ENCODE measurements at regions not wholly inside any gene's neighbourhood (a gene's known extent, or its start where the extent isn't known, plus 50 kb on each side); places are given as distances from the start of the nearest gene placed in this dataset.

GRCh38 chr14:47874350-47874749 is 198.9 kb upstream of the MDGA2 start:
- Mint-ChIP-seq H3K4me3 (ENCODE audit: unreplicated experiment) (no peak overlapping the region), H3K36me3 (ENCODE audit: unreplicated experiment) (no peaks in the 10 kb centered on the region), H3K27ac (ENCODE audit: unreplicated experiment) (no peak overlapping the region), H3K9me3 (ENCODE audit: unreplicated experiment) (no peaks in the 10 kb centered on the region), H3K4me1 (ENCODE audit: low read depth, unreplicated experiment) (no peaks in the 10 kb centered on the region), H3K27me3 (ENCODE audit: unreplicated experiment) (no peaks in the 10 kb centered on the region)
- TF ChIP-seq, protein P1, sequence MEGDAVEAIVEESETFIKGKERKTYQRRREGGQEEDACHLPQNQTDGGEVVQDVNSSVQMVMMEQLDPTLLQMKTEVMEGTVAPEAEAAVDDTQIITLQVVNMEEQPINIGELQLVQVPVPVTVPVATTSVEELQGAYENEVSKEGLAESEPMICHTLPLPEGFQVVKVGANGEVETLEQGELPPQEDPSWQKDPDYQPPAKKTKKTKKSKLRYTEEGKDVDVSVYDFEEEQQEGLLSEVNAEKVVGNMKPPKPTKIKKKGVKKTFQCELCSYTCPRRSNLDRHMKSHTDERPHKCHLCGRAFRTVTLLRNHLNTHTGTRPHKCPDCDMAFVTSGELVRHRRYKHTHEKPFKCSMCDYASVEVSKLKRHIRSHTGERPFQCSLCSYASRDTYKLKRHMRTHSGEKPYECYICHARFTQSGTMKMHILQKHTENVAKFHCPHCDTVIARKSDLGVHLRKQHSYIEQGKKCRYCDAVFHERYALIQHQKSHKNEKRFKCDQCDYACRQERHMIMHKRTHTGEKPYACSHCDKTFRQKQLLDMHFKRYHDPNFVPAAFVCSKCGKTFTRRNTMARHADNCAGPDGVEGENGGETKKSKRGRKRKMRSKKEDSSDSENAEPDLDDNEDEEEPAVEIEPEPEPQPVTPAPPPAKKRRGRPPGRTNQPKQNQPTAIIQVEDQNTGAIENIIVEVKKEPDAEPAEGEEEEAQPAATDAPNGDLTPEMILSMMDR (IDR thresholded peaks at IDR 0.05; ENCODE audit: partially characterized antibody, unreplicated experiment): no peak
- DNase-seq: no peak

GRCh38 chr14:47872588-47872987 is 197.2 kb upstream of the MDGA2 start:
- H3K9me3 Mint-ChIP-seq (ENCODE audit: unreplicated experiment): no peaks in the 10 kb centered on the region
- no peak overlapping the region for H3K4me3 Mint-ChIP-seq (ENCODE audit: unreplicated experiment)
- no peaks in the 10 kb centered on the region for H3K4me1 Mint-ChIP-seq (ENCODE audit: low read depth, unreplicated experiment)
- no peaks in the 10 kb centered on the region for H3K27me3 Mint-ChIP-seq (ENCODE audit: unreplicated experiment)
- no peak for DNase-seq
- H3K36me3 Mint-ChIP-seq (ENCODE audit: unreplicated experiment): no peaks in the 10 kb centered on the region
- no peak overlapping the region for H3K27ac Mint-ChIP-seq (ENCODE audit: unreplicated experiment)
- TF ChIP-seq, protein P1 (IDR thresholded peaks at IDR 0.05; ENCODE audit: partially characterized antibody, unreplicated experiment): no peak

- DNase-seq: no peak
- Mint-ChIP-seq H3K27ac (ENCODE audit: unreplicated experiment) (no peak overlapping the region), H3K4me1 (ENCODE audit: low read depth, unreplicated experiment) (no peaks in the 10 kb centered on the region), H3K27me3 (ENCODE audit: unreplicated experiment) (no peaks in the 10 kb centered on the region), H3K36me3 (ENCODE audit: unreplicated experiment) (no peaks in the 10 kb centered on the region), H3K4me3 (ENCODE audit: unreplicated experiment) (no peak overlapping the region), H3K9me3 (ENCODE audit: unreplicated experiment) (no peaks in the 10 kb centered on the region)
- TF ChIP-seq, protein P1 (IDR thresholded peaks at IDR 0.05; ENCODE audit: partially characterized antibody, unreplicated experiment): no peak
Measured at GRCh38 chr14:47863441-47863840, 188.0 kb upstream of the MDGA2 start.

DNA sequence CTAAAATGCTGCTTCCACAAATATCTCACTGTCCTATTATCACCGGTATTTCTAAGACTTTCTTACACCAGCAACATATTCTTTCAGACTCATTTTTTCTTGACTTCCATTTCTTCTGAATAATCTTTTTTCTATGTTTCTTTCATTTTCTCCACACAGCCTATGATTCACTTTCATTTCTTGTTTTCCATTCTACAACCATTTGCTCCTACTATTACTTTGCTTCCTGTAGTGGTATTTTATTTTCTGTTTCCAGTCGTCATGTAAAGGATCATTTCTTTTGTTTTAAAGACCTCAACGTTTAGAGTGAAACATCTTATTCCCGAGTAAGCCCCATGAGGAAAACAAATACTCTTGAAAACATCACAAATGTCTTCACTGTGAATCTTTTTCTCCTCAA is 182.2 kb upstream of the MDGA2 start:
- H3K4me3 Mint-ChIP-seq (ENCODE audit: unreplicated experiment): no peak overlapping the region
- H3K4me1 Mint-ChIP-seq (ENCODE audit: low read depth, unreplicated experiment): no peaks in the 10 kb centered on the region
- H3K27me3 Mint-ChIP-seq (ENCODE audit: unreplicated experiment): no peaks in the 10 kb centered on the region
- no peaks in the 10 kb centered on the region for H3K36me3 Mint-ChIP-seq (ENCODE audit: unreplicated experiment)
- no peaks in the 10 kb centered on the region for H3K9me3 Mint-ChIP-seq (ENCODE audit: unreplicated experiment)
- TF ChIP-seq, protein P1 (IDR thresholded peaks at IDR 0.05; ENCODE audit: partially characterized antibody, unreplicated experiment): no peak
- no peak for DNase-seq
- H3K27ac Mint-ChIP-seq (ENCODE audit: unreplicated experiment): no peak overlapping the region

DNA sequence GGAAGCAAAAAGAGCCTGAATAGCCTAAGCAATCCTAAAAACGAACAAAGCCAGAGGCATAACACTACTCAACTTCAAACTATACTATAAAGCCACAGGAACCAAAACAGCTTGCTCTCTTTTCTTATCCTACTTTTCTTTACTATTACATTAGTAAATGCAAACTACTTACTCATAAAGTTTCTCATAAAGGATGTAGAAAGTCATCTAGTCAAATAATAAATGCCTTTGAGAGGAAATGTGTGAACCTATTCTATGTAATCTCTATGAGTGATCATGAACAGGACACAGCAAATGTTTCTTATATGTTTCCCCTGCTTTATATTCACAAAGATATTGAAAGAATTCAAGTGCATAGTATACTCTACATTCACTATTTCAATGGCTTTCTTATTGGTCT is 176.9 kb upstream of the MDGA2 start:
- no peak for DNase-seq
- H3K27me3 Mint-ChIP-seq (ENCODE audit: unreplicated experiment): no peaks in the 10 kb centered on the region
- H3K4me3 Mint-ChIP-seq (ENCODE audit: unreplicated experiment): no peak overlapping the region
- H3K36me3 Mint-ChIP-seq (ENCODE audit: unreplicated experiment): no peaks in the 10 kb centered on the region
- no peaks in the 10 kb centered on the region for H3K4me1 Mint-ChIP-seq (ENCODE audit: low read depth, unreplicated experiment)
- no peak overlapping the region for H3K27ac Mint-ChIP-seq (ENCODE audit: unreplicated experiment)
- TF ChIP-seq, protein P1 (IDR thresholded peaks at IDR 0.05; ENCODE audit: partially characterized antibody, unreplicated experiment): no peak
- no peaks in the 10 kb centered on the region for H3K9me3 Mint-ChIP-seq (ENCODE audit: unreplicated experiment)

Measured in glutamatergic neuron (in vitro differentiated cells).